GM12875 (cell line): ENCODE measurements at regions not wholly inside any gene's neighbourhood (a gene's known extent, or its start where the extent isn't known, plus 50 kb on each side); places are given as distances from the start of the nearest gene placed in this dataset.

Experiments
- H3K4me3 ChIP-seq: one replicate; pipeline ENCODE4 v1.5.1; 2011; ENCODE audit warnings: low read depth, low read length, control low read depth
- CTCF ChIP-seq: IDR thresholded peaks from 2 replicates; pipeline ENCODE4 v1.5.1; 2011; ENCODE audit warnings: low read depth, mild to moderate bottlenecking, control low read depth, inconsistent platforms, low read length, moderate library complexity, borderline replicate concordance; ENCODE audit not compliant: insufficient read depth

DNA sequence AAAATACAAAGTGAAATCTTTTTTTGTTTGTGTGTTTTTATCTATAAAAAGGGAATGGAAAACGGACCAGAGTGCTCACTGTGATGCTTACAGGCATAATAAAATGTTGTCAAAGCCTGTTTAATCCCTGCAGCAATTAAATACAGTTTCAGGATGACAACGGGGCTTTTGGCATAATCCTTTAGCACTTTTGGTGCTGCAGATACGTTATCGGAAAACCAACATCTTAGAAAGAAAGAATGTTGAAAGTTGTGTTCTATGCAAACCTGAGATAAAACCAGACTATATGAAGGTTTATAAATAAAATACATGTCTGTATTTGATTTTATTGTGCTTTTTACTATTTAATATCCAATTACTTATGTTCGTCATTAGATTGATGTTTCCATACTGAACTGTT lies 307.4 kb upstream of the DAB2 start:
- TF ChIP-seq CTCF, result no peak

GRCh38 chr5:39730699-39731098 lies 305.9 kb upstream of the DAB2 start:
- TF ChIP-seq CTCF, result no peak

More for the DNA sequence above, 307.4 kb upstream of the DAB2 start:
- no peak overlapping the region for H3K4me3 ChIP-seq

GRCh38 chr5:39730006-39730405 lies 305.2 kb upstream of the DAB2 start:
- H3K4me3 ChIP-seq, result no peak overlapping the region
- TF ChIP-seq CTCF, result no peak

More at GRCh38 chr5:39730699-39731098, 305.9 kb upstream of the DAB2 start:
- no peak overlapping the region for H3K4me3 ChIP-seq

GRCh38 chr5:39726467-39726866 lies 301.7 kb upstream of the DAB2 start:
- H3K4me3 ChIP-seq, result no peak overlapping the region
- no peak for TF ChIP-seq CTCF

DNA sequence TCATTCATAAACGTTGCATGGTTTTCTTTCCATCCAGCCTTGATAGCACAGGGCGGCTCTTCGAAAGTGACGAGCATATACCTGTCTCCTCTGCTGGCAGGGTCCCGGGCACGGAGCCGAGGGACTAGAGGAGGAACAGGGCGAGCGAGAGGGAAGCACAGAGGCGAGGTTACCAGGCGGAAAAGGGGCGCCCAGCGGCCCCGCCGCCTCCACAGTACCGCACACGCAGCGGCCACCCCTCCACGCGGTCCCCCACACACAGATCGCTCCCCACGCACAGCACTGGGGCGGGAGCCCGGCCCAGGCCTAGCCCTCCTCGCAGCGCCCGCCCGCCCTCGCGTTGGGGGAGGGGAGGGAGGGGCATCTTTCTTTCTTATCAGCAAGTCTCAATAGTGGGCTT lies 296.6 kb upstream of the DAB2 start:
- no peak for TF ChIP-seq CTCF
- no peak overlapping the region for H3K4me3 ChIP-seq

- no peak for TF ChIP-seq CTCF
- H3K4me3 ChIP-seq, result no peak overlapping the region
These were observed 295.4 kb upstream of the DAB2 start for GRCh38 chr5:39720136-39720535.

- no peak for TF ChIP-seq CTCF
- no peak overlapping the region for H3K4me3 ChIP-seq
These were observed 292.6 kb upstream of the DAB2 start for GRCh38 chr5:39717176-39717897.
